HG03442 (cell line): ENCODE measurements at regions not wholly inside any gene's neighbourhood (a gene's known extent, or its start where the extent isn't known, plus 50 kb on each side); places are given as distances from the start of the nearest gene placed in this dataset.

ENCODE experiments used
- ATAC-seq: cut with Tn5 transposase; IDR thresholded peaks from one replicate; pipeline ENCODE4 v1.9.1; 2021; ENCODE audit warnings: mild to moderate bottlenecking, moderate library complexity; ENCODE audit not compliant: unreplicated experiment

GRCh38 chr18:45467293-45467692 lies 148.0 kb upstream of the SLC14A2 start:
- ATAC-seq: no peak

- ATAC-seq: no peak
Measured at GRCh38 chr18:45467945-45468344, 147.3 kb upstream of the SLC14A2 start.

GRCh38 chr18:45478889-45479288 lies 136.4 kb upstream of the SLC14A2 start:
- ATAC-seq: no peak

DNA sequence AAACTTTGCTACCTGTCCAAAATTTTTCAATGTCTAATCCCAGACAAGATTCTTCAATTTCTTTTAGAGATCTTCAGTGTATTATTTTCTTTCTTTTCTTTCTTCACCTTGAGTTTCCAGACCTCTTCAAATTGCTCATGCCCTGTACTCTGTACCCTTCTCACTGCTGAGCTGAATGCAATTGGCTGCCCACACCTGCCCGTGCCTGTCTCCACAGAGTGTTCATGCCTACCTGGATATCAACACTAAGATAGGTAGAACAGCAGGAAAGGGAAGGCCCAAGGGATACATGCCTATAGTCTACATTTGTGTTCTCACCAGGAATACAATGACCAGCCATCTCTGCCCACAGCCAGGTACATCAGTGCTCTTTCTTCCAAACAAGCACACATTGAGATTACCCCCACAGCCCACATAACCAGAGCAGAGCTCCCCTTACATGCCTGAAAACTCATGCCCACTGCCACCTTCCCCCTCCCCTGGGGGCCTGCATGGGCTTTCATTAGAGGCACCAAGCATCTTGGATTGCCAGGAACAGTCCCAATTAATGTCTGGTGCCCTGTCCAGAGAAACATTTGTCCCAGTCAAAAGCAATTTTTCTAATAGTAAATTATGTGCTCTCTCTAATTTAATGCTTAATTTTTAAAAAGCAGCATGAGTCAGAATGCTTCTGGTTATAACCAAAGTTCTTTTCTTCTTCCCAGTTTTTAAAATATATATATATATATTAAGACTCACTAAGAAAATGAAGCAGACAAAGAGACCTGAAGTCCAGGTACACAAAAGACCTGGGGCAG lies 134.9 kb upstream of the SLC14A2 start:
- no peak for ATAC-seq

GRCh38 chr18:45481821-45482220 lies 133.5 kb upstream of the SLC14A2 start:
- no peak for ATAC-seq

GRCh38 chr18:45482286-45482685 lies 133.0 kb upstream of the SLC14A2 start:
- ATAC-seq: no peak

GRCh38 chr18:45487581-45487980 lies 127.7 kb upstream of the SLC14A2 start:
- ATAC-seq: no peak

GRCh38 chr18:45488645-45489044 lies 126.6 kb upstream of the SLC14A2 start:
- no peak for ATAC-seq

- no peak for ATAC-seq
Measured at GRCh38 chr18:45493830-45494229, 121.4 kb upstream of the SLC14A2 start.

DNA sequence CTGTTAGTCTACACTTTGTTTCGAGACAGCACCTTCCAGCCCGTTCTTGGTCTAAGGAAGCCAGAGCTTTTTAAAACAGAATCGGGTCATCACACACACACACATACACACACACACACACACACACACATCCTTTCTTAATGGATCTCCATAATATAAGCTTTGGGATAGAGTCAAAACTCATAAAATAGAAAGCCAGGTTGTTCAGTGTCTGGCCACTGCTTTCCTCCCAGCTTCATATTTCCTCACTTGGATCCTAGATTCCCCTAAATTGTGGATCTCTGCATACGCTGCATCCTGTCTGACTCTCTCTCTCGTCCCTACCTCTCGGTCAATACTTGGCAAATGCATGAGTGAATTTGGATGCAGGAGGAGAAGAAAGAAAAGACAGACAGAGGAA lies 120.5 kb upstream of the SLC14A2 start:
- ATAC-seq: no peak

DNA sequence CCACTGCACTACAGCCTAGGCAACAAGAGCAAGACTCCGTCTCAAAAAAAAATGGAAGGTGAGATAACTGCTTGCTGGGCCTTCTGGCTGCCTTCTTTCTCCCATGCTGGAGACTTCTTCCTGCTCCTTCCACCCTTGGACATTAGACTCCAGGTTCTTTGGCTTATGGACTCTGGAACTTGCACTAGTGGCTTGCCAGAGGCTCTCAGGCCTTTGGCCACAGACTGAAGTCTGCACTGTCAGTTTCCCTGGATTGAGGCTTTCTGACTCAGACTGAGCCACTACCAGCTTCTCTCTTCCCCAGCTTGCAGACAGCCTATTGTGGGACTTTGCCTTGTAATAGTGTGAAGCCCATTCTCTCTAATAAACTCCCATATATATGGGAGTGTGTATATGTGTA lies 118.5 kb upstream of the SLC14A2 start:
- ATAC-seq: no peak

GRCh38 chr18:45497595-45498286 lies 117.5 kb upstream of the SLC14A2 start:
- no peak for ATAC-seq

DNA sequence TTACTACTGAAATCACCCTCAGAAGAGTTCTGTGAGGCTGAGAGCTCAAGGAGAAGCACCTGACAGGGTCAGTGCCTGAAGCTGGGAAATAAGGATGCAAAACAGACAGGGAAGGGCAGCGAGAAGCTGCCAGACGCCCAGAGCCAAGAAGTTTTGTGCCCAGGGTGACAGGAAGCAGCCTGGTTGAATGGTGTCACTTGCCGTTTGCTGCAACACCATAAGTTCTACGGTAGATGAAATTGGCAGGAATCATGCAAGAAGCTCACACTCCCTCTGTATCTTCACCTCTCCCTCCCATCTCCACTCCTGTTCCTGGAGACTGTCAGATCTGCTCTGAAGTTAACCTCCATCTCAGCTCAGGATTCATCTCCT lies 117.0 kb upstream of the SLC14A2 start:
- ATAC-seq: no peak

- no peak for ATAC-seq
Measured at GRCh38 chr18:45503990-45504389, 111.3 kb upstream of the SLC14A2 start.

GRCh38 chr18:45505497-45506206 lies 109.6 kb upstream of the SLC14A2 start:
- no peak for ATAC-seq

- ATAC-seq: no peak
Measured at GRCh38 chr18:45506951-45507350, 108.3 kb upstream of the SLC14A2 start.

- ATAC-seq: no peak
Measured at GRCh38 chr18:45509535-45509934, 105.7 kb upstream of the SLC14A2 start.

- ATAC-seq: no peak
Measured at GRCh38 chr18:45510656-45511055, 104.6 kb upstream of the SLC14A2 start.

DNA sequence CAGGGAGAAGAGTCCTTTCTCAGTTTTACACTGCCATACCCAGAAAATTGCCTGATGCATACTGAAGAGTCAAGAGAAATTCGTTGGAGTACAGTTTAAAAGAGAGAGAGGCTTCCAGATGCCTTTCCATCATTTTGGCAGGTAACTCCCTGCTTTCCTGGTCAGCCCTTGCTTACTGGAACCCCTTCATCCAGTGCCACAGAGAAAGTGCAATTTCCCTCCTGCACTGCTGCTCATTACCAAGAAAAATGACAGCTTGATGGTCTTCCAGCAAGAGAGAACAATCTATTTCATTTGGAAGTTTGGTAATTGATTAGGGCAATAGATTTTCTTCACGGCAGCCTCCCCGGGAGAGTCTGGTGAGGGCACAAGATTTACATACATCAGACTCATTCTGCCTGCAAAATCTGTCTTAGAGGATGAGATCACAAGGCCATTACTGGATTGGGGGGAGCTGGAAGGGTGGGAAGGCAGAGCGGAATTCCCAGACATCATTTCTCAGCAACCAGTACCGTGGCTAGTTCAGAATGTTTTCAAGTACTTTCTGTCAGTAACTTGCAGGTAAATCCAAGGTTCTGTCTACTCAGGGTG lies 102.8 kb upstream of the SLC14A2 start:
- ATAC-seq: no peak

GRCh38 chr18:45517181-45517741 lies 98.0 kb upstream of the SLC14A2 start:
- ATAC-seq: no peak
